Adrenal gland (tissue), 5 donors: ENCODE measurements at regions not wholly inside any gene's neighbourhood (a gene's known extent, or its start where the extent isn't known, plus 50 kb on each side); places are given as distances from the start of the nearest gene placed in this dataset.

Experiments used
- CTCF ChIP-seq, 6 experiments: fragments of 450-650 bp in 4 of 6; fragments of 200-600 bp in 2 of 6; sonication (generic) in 1 of 6; IDR thresholded peaks; 1 replicate in 5 of 6; 2 replicates in 1 of 6; pipeline versions ENCODE4 v1.5.1 to v1.8.0; 2016 to 2021; ENCODE audit warnings: antibody characterized with exemption in 6 of 6, mild to moderate bottlenecking in 2 of 6, moderate library complexity in 1 of 6
- POLR2A ChIP-seq, 2 donors: fragments of 450-650 bp; IDR thresholded peaks; one replicate each; pipeline ENCODE4 v1.6.1; 2017; ENCODE audit warnings: antibody characterized with exemption in 2 of 2, mild to moderate bottlenecking in 2 of 2, moderate library complexity in 1 of 2
- donor health status: DM: no; HTN: no; CAD: no.

DNA sequence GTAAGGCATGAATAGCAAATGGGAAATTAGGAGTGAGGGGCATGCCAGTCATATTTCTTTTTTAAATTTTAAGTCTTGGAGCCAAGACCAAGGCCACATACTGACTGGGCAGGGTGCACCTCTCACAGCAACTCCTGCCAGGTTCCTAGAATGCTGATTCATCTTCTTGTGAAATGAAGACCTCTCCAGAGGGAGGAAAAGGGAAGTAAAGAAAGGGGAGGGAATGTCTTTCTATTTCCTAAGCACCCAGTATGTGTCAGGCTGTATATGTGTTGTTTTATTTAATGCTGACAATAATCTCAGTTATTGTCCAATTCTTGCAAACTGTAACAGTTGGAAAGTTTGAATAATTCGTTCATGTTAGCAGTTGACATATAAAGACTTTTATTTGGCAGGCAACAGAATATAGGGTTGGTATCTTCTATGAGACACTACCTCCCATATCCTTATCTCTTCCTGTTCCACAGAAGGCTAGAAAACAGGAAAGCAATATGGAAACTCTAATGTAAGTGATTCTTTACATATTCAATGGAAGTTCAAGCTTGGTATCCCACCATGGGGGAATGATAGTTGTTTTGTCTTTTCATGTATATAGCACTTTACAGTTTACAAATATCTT lies 259.1 kb upstream of the USP24 start:
- TF ChIP-seq CTCF (IDR thresholded peaks at IDR 0.05) (no peak), POLR2A (IDR thresholded peaks at IDR 0.05) (no peak)
